ENCODE measurements at regions not wholly inside any gene's neighbourhood (a gene's known extent, or its start where the extent isn't known, plus 50 kb on each side); places are given as distances from the start of the nearest gene placed in this dataset.

DNA sequence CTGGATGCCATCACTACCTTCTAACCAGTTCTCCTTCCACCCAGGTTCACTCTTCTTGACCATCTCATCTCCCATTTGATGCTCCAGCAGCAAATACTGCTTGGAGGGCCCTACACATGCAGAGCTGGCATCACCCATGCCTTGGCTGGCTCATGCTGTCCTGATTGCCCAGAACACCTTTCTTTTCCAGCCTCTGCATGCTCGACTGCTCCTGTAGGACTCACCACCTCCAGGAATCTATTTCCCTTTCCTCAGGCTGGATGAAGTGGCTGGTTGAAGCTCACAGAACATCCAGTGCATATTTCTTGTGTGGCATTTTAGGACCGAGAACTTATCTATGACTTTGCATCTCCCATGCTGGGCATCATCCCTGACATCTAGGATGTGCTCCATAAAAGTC, 148.3 kb downstream of the CPEB2 start:
- Histone ChIP-seq H3K9ac (ENCODE audit: insufficient read depth, low read length, poor library complexity, severe bottlenecking) (no peak overlapping the region), H3K4me3 (replicated peaks in 1 of 3; ENCODE audit: low read depth in 2 of 3, low read length in 3 of 3) (no peak overlapping the region), H3K27ac (ENCODE audit: low read depth in 1 of 2, low read length in 2 of 2) (no peak overlapping the region), H3K79me2 (ENCODE audit: insufficient read depth, low read length) (no peaks in the 10 kb centered on the region), H4K20me1 (ENCODE audit: insufficient read depth, low read length) (no peaks in the 10 kb centered on the region), H3K4me1 (ENCODE audit: control insufficient read depth in 1 of 2, insufficient read depth in 2 of 2, low read length in 2 of 2) (peaks cover 7 to 10% of the 10 kb centered on the region in 2 donors), H3K9me3 (replicated peaks in 1 of 2; ENCODE audit: control insufficient read depth in 1 of 2, insufficient read depth in 1 of 2, low read length in 2 of 2) (no peaks in the 10 kb centered on the region), H3K36me3 (replicated peaks in 1 of 2; ENCODE audit: control insufficient read depth in 1 of 2, insufficient read depth in 2 of 2, low read length in 2 of 2) (no peaks in the 10 kb centered on the region), H2AFZ (ENCODE audit: insufficient read depth, low read depth, low read length, poor library complexity, severe bottlenecking) (no peak overlapping the region), H3K4me2 (replicated peaks; ENCODE audit: extremely low read depth, low read length, poor library complexity, severe bottlenecking) (no peak overlapping the region), H3K27me3 (ENCODE audit: control insufficient read depth in 2 of 2, insufficient read depth in 2 of 2, low read length in 2 of 2) (no peaks in the 10 kb centered on the region)
- H3K36me3 Mint-ChIP-seq: no peaks in the 10 kb centered on the region
- H3K4me1 Mint-ChIP-seq: peaks cover 12% of the 10 kb centered on the region
- DNase-seq: no peak
- intact Hi-C loops (cut with micrococcal nuclease): no loop called here
- H3K27me3 Mint-ChIP-seq (ENCODE audit: low read depth in 3 of 3): peaks cover 0 to 3% (median 1%) of the 10 kb centered on the region in 3 donors
- TF ChIP-seq, protein P1, sequence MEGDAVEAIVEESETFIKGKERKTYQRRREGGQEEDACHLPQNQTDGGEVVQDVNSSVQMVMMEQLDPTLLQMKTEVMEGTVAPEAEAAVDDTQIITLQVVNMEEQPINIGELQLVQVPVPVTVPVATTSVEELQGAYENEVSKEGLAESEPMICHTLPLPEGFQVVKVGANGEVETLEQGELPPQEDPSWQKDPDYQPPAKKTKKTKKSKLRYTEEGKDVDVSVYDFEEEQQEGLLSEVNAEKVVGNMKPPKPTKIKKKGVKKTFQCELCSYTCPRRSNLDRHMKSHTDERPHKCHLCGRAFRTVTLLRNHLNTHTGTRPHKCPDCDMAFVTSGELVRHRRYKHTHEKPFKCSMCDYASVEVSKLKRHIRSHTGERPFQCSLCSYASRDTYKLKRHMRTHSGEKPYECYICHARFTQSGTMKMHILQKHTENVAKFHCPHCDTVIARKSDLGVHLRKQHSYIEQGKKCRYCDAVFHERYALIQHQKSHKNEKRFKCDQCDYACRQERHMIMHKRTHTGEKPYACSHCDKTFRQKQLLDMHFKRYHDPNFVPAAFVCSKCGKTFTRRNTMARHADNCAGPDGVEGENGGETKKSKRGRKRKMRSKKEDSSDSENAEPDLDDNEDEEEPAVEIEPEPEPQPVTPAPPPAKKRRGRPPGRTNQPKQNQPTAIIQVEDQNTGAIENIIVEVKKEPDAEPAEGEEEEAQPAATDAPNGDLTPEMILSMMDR (IDR thresholded peaks at IDR 0.05): no peak
- H3K4me3 Mint-ChIP-seq: no peak overlapping the region
- no peak overlapping the region for H3K27ac Mint-ChIP-seq
- no peaks in the 10 kb centered on the region for H3K9me3 Mint-ChIP-seq
- WGBS (ENCODE audit: insufficient coverage): no CpG with 5 or more reads among the region's 2 CpGs

DNA sequence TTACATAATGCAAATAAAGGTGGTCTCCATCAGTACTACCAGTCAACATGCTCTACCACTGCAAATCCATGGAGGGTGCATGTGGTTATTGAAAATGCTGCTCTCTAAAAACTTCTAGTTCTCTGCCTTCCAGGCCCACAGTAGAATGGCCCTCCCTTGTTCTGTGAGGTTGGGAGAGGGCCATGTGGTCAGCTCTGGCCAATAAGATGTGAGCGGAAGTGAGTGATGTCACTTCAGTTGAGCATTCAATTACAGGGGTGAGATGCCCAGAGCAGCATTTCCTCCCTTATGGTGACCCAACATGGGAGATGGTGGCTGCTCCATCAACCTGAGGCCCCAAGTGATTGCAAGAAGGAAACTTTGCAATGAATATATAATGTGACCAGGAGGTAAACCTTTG, 148.8 kb downstream of the CPEB2 start:
- no peak for DNase-seq
- no peaks in the 10 kb centered on the region for H3K79me2 ChIP-seq (ENCODE audit: insufficient read depth, low read length)
- WGBS (ENCODE audit: insufficient coverage): 0% methylated on average over 1 of the region's 1 CpG
- no peaks in the 10 kb centered on the region for H4K20me1 ChIP-seq (ENCODE audit: insufficient read depth, low read length)
- no peak overlapping the region for H2AFZ ChIP-seq (ENCODE audit: insufficient read depth, low read depth, low read length, poor library complexity, severe bottlenecking)
- H3K36me3 ChIP-seq (replicated peaks in 1 of 2; ENCODE audit: control insufficient read depth in 1 of 2, insufficient read depth in 2 of 2, low read length in 2 of 2): no peaks in the 10 kb centered on the region
- H3K9me3 Mint-ChIP-seq: peaks cover 0 to 2% (median 0%) of the 10 kb centered on the region in 7 donors
- H3K4me3 Mint-ChIP-seq: no peak overlapping the region
- H3K4me1 ChIP-seq (ENCODE audit: control insufficient read depth in 1 of 2, insufficient read depth in 2 of 2, low read length in 2 of 2): peaks cover 7 to 10% of the 10 kb centered on the region in 2 donors
- TF ChIP-seq, protein P1 (IDR thresholded peaks at IDR 0.05): no peak
- intact Hi-C loops (cut with micrococcal nuclease): no loop called here
- no peak overlapping the region for H3K4me3 ChIP-seq (replicated peaks in 1 of 3; ENCODE audit: low read depth in 2 of 3, low read length in 3 of 3)
- H3K4me1 Mint-ChIP-seq: peaks cover 12% of the 10 kb centered on the region
- no peaks in the 10 kb centered on the region for H3K36me3 Mint-ChIP-seq
- no peak overlapping the region for H3K27ac ChIP-seq (ENCODE audit: low read depth in 1 of 2, low read length in 2 of 2)
- no peaks in the 10 kb centered on the region for H3K27me3 ChIP-seq (ENCODE audit: control insufficient read depth in 2 of 2, insufficient read depth in 2 of 2, low read length in 2 of 2)
- H3K27ac Mint-ChIP-seq: no peak overlapping the region
- no peak overlapping the region for H3K9ac ChIP-seq (ENCODE audit: insufficient read depth, low read length, poor library complexity, severe bottlenecking)
- no peaks in the 10 kb centered on the region for H3K9me3 ChIP-seq (replicated peaks in 1 of 2; ENCODE audit: control insufficient read depth in 1 of 2, insufficient read depth in 1 of 2, low read length in 2 of 2)
- peaks cover 0 to 3% (median 1%) of the 10 kb centered on the region in 3 donors for H3K27me3 Mint-ChIP-seq (ENCODE audit: low read depth in 3 of 3)
- no peak overlapping the region for H3K4me2 ChIP-seq (replicated peaks; ENCODE audit: extremely low read depth, low read length, poor library complexity, severe bottlenecking)

All from CD14-positive monocyte (primary cell).